ENCODE measurements at regions not wholly inside any gene's neighbourhood (a gene's known extent, or its start where the extent isn't known, plus 50 kb on each side); places are given as distances from the start of the nearest gene placed in this dataset.

- Mint-ChIP-seq H3K27ac (no peak overlapping the region), H3K4me3 (no peak overlapping the region), H3K27me3 (no peaks in the 10 kb centered on the region), H3K9me3 (no peaks in the 10 kb centered on the region), H3K4me1 (no peaks in the 10 kb centered on the region), H3K36me3 (ENCODE audit: low read depth) (no peaks in the 10 kb centered on the region)
- CTCF ChIA-PET: no interaction called here
- TF ChIP-seq CTCF (IDR thresholded peaks at IDR 0.05): no peak
- intact Hi-C loops (cut with micrococcal nuclease): no loop called here
- ATAC-seq (ENCODE audit: low read depth): no peak
- no peak for DNase-seq
- POLR2A ChIA-PET: interaction anchor here (1.4 kb wide), 1 partner anchor 10 kb away, joined by 3 read pairs; no protein-coding TSS in a partner anchor
Measured at GRCh38 chr1:234870020-234870981, 258.3 kb downstream of the TOMM20 start.

GRCh38 chr1:234869182-234870019, 259.2 kb downstream of the TOMM20 start:
- TF ChIP-seq CTCF (IDR thresholded peaks at IDR 0.05): no peak
- POLR2A ChIA-PET: no interaction called here
- Mint-ChIP-seq H3K27ac (no peak overlapping the region), H3K9me3 (no peaks in the 10 kb centered on the region), H3K27me3 (no peaks in the 10 kb centered on the region), H3K4me3 (no peak overlapping the region), H3K4me1 (no peaks in the 10 kb centered on the region), H3K36me3 (ENCODE audit: low read depth) (no peaks in the 10 kb centered on the region)
- intact Hi-C loops (cut with micrococcal nuclease): no loop called here
- no peak for DNase-seq
- CTCF ChIA-PET: no interaction called here
- ATAC-seq (ENCODE audit: low read depth): no peak

GRCh38 chr1:234868296-234869147, 258.5 kb upstream of the IRF2BP2 start:
- Mint-ChIP-seq H3K27ac (no peak overlapping the region), H3K4me1 (no peaks in the 10 kb centered on the region), H3K9me3 (no peaks in the 10 kb centered on the region), H3K36me3 (ENCODE audit: low read depth) (no peaks in the 10 kb centered on the region), H3K4me3 (no peak overlapping the region), H3K27me3 (no peaks in the 10 kb centered on the region)
- no peak for DNase-seq
- intact Hi-C loops (cut with micrococcal nuclease): no loop called here
- no peak for TF ChIP-seq CTCF (IDR thresholded peaks at IDR 0.05)
- ChIA-PET CTCF (interaction anchor here (0.7 kb wide), 1 partner anchor 30 kb away, joined by 3 read pairs; no protein-coding TSS in a partner anchor), POLR2A (interaction anchor here (0.7 kb wide), 1 partner anchor 172 kb away, joined by 4 read pairs; no protein-coding TSS in a partner anchor)
- no peak for ATAC-seq (ENCODE audit: low read depth)

GRCh38 chr1:234866007-234866866, 256.3 kb upstream of the IRF2BP2 start:
- no peak for ATAC-seq (ENCODE audit: low read depth)
- H3K27me3 Mint-ChIP-seq: no peaks in the 10 kb centered on the region
- no peak for TF ChIP-seq CTCF (IDR thresholded peaks at IDR 0.05)
- intact Hi-C loops (cut with micrococcal nuclease): no loop called here
- ChIA-PET CTCF (no interaction called here), POLR2A (interaction anchor here (0.7 kb wide), 2 partner anchors 134 to 257 kb away, joined by 3 to 7 read pairs; partner anchors contain the start of gene IRF2BP2)
- no peaks in the 10 kb centered on the region for H3K36me3 Mint-ChIP-seq (ENCODE audit: low read depth)
- no peak for DNase-seq
- peaks cover 3% of the 10 kb centered on the region for H3K4me1 Mint-ChIP-seq
- H3K27ac Mint-ChIP-seq: no peak overlapping the region
- no peaks in the 10 kb centered on the region for H3K9me3 Mint-ChIP-seq
- no peak overlapping the region for H3K4me3 Mint-ChIP-seq
